ENCODE measurements at regions not wholly inside any gene's neighbourhood (a gene's known extent, or its start where the extent isn't known, plus 50 kb on each side); places are given as distances from the start of the nearest gene placed in this dataset.

GRCh38 chr3:135848051-135848450 lies 117.5 kb upstream of the PPP2R3A start:
- TF ChIP-seq YY1 (IDR thresholded peaks at IDR 0.05; ENCODE audit: low read depth), result no peak
- no peak for TF ChIP-seq EGR1 (IDR thresholded peaks at IDR 0.05)
- no peak for TF ChIP-seq CEBPB (IDR thresholded peaks at IDR 0.05)
- TF ChIP-seq TAF1 (IDR thresholded peaks at IDR 0.05; ENCODE audit: low read depth), result no peak
- no peak for TF ChIP-seq EP300 (IDR thresholded peaks at IDR 0.05; ENCODE audit: borderline replicate concordance)
- no peak for TF ChIP-seq NFIC (IDR thresholded peaks at IDR 0.05)
- no peak for TF ChIP-seq MAX (IDR thresholded peaks at IDR 0.05)
- TF ChIP-seq TCF12 (IDR thresholded peaks at IDR 0.05; ENCODE audit: low read depth), result no peak
- TF ChIP-seq RAD21 (IDR thresholded peaks at IDR 0.05; ENCODE audit: low read depth), result no peak
- TF ChIP-seq CREB1 (IDR thresholded peaks at IDR 0.05; ENCODE audit: low read depth), result no peak
- no peak for TF ChIP-seq REST (IDR thresholded peaks at IDR 0.05; ENCODE audit: low read depth)
- TF ChIP-seq ZBTB7A (IDR thresholded peaks at IDR 0.05; ENCODE audit: low read depth), result no peak
- no peak for TF ChIP-seq FOXM1 (IDR thresholded peaks at IDR 0.05; ENCODE audit: borderline replicate concordance, low read depth)
- no peak for TF ChIP-seq TEAD4 (IDR thresholded peaks at IDR 0.05)
- TF ChIP-seq USF1 (IDR thresholded peaks at IDR 0.05), result no peak

- TF ChIP-seq REST (IDR thresholded peaks at IDR 0.05; ENCODE audit: low read depth), result no peak
- TF ChIP-seq EGR1 (IDR thresholded peaks at IDR 0.05), result no peak
- no peak for TF ChIP-seq YY1 (IDR thresholded peaks at IDR 0.05; ENCODE audit: low read depth)
- TF ChIP-seq MAX (IDR thresholded peaks at IDR 0.05), result no peak
- TF ChIP-seq CREB1 (IDR thresholded peaks at IDR 0.05; ENCODE audit: low read depth), result no peak
- no peak for TF ChIP-seq NFIC (IDR thresholded peaks at IDR 0.05)
- no peak for TF ChIP-seq TCF12 (IDR thresholded peaks at IDR 0.05; ENCODE audit: low read depth)
- TF ChIP-seq USF1 (IDR thresholded peaks at IDR 0.05), result no peak
- no peak for TF ChIP-seq ZBTB7A (IDR thresholded peaks at IDR 0.05; ENCODE audit: low read depth)
Observed at GRCh38 chr3:135849827-135850226, 115.7 kb upstream of the PPP2R3A start.

- no peak for TF ChIP-seq CREB1 (IDR thresholded peaks at IDR 0.05; ENCODE audit: low read depth)
Observed at GRCh38 chr3:135851201-135852081, 114.1 kb upstream of the PPP2R3A start.

GRCh38 chr3:135853981-135854380 lies 111.5 kb upstream of the PPP2R3A start:
- TF ChIP-seq REST (IDR thresholded peaks at IDR 0.05; ENCODE audit: low read depth) (no peak), ZBTB7A (IDR thresholded peaks at IDR 0.05; ENCODE audit: low read depth) (no peak)

- no peak for TF ChIP-seq EP300 (IDR thresholded peaks at IDR 0.05; ENCODE audit: borderline replicate concordance)
- no peak for TF ChIP-seq RAD21 (IDR thresholded peaks at IDR 0.05; ENCODE audit: low read depth)
- TF ChIP-seq TEAD4 (IDR thresholded peaks at IDR 0.05), result no peak
- no peak for TF ChIP-seq CREB1 (IDR thresholded peaks at IDR 0.05; ENCODE audit: low read depth)
- no peak for TF ChIP-seq YY1 (IDR thresholded peaks at IDR 0.05; ENCODE audit: low read depth)
- no peak for TF ChIP-seq TCF12 (IDR thresholded peaks at IDR 0.05; ENCODE audit: low read depth)
- no peak for TF ChIP-seq REST (IDR thresholded peaks at IDR 0.05; ENCODE audit: low read depth)
- TF ChIP-seq USF1 (IDR thresholded peaks at IDR 0.05), result no peak
- TF ChIP-seq EGR1 (IDR thresholded peaks at IDR 0.05), result no peak
- no peak for TF ChIP-seq NFIC (IDR thresholded peaks at IDR 0.05)
- no peak for TF ChIP-seq FOXM1 (IDR thresholded peaks at IDR 0.05; ENCODE audit: borderline replicate concordance, low read depth)
- no peak for TF ChIP-seq ZBTB7A (IDR thresholded peaks at IDR 0.05; ENCODE audit: low read depth)
- no peak for TF ChIP-seq TAF1 (IDR thresholded peaks at IDR 0.05; ENCODE audit: low read depth)
- no peak for TF ChIP-seq MAX (IDR thresholded peaks at IDR 0.05)
- TF ChIP-seq CEBPB (IDR thresholded peaks at IDR 0.05), result no peak
Observed at GRCh38 chr3:135860761-135861160, 104.8 kb upstream of the PPP2R3A start.

All from Ishikawa (cell line).